Urothelium cell line (cell line): ENCODE measurements at regions not wholly inside any gene's neighbourhood (a gene's known extent, or its start where the extent isn't known, plus 50 kb on each side); places are given as distances from the start of the nearest gene placed in this dataset.
"Not testable (repeated sequence)": the region's sequence is repeated elsewhere in the genome, so short reads cannot be mapped to it uniquely, and the experiment has no call there.

Experiments used
- DNase-seq: peaks from one replicate; pipeline ENCODE4 v3.0.0; 2011; ENCODE audit warnings: low spot score, mixed read lengths
- FAIRE-seq: peaks from 2 replicates; lab custom pipeline; 2011; peaks lifted over from hg19 to GRCh38; lab: Jason Lieb, UNC

- no peak for FAIRE-seq
- no peak for DNase-seq
These were observed 203.5 kb upstream of the RPL34 start for GRCh38 chr4:108416831-108417230.

GRCh38 chr4:108415389-108415788 lies 205.0 kb upstream of the RPL34 start:
- DNase-seq (no peak), FAIRE-seq (no peak)

- no peak for FAIRE-seq
- no peak for DNase-seq
These were observed 208.5 kb upstream of the RPL34 start for GRCh38 chr4:108411836-108412235.

GRCh38 chr4:108409691-108410090 lies 210.7 kb upstream of the RPL34 start:
- FAIRE-seq, DNase-seq: not testable (repeated sequence)

- no peak for DNase-seq
- no peak for FAIRE-seq
These were observed 214.8 kb upstream of the RPL34 start for GRCh38 chr4:108405586-108405985.

GRCh38 chr4:108400309-108400708 lies 220.1 kb upstream of the RPL34 start:
- FAIRE-seq (no peak), DNase-seq (no peak)

GRCh38 chr4:108399610-108400265 lies 220.6 kb upstream of the RPL34 start:
- DNase-seq (no peak), FAIRE-seq (no peak)

- no peak for FAIRE-seq
- no peak for DNase-seq
These were observed 221.5 kb upstream of the RPL34 start for GRCh38 chr4:108398836-108399235.

GRCh38 chr4:108398316-108398715 lies 222.1 kb upstream of the RPL34 start:
- DNase-seq (peak; percentile 80), FAIRE-seq (peak; percentile 56)

- DNase-seq, result no peak
- FAIRE-seq, result no peak
These were observed 222.5 kb upstream of the RPL34 start for GRCh38 chr4:108397850-108398249.

- FAIRE-seq (peak; percentile 94), DNase-seq (no peak)
These were observed 223.4 kb upstream of the RPL34 start for GRCh38 chr4:108396900-108397497.

GRCh38 chr4:108395786-108396185 lies 224.6 kb upstream of the RPL34 start:
- FAIRE-seq, result no peak
- no peak for DNase-seq

GRCh38 chr4:108393890-108394472 lies 225.2 kb upstream of the LEF1 start:
- no peak for DNase-seq
- FAIRE-seq, result peak; percentile 17

GRCh38 chr4:108391701-108392455 lies 223.1 kb upstream of the LEF1 start:
- FAIRE-seq, result no peak
- DNase-seq, result no peak

GRCh38 chr4:108385076-108385475 lies 216.3 kb upstream of the LEF1 start:
- FAIRE-seq, result peak; percentile 77

GRCh38 chr4:108384544-108384943 lies 215.8 kb upstream of the LEF1 start:
- FAIRE-seq (no peak), DNase-seq (no peak)

More at GRCh38 chr4:108385076-108385475, 216.3 kb upstream of the LEF1 start:
- no peak for DNase-seq

GRCh38 chr4:108383157-108383556 lies 214.4 kb upstream of the LEF1 start:
- FAIRE-seq (no peak), DNase-seq (no peak)

GRCh38 chr4:108382751-108383150 lies 214.0 kb upstream of the LEF1 start:
- FAIRE-seq, result no peak
- DNase-seq, result no peak

GRCh38 chr4:108378164-108378563 lies 209.4 kb upstream of the LEF1 start:
- DNase-seq, result no peak
- no peak for FAIRE-seq

GRCh38 chr4:108377021-108377420 lies 208.3 kb upstream of the LEF1 start:
- no peak for DNase-seq
- FAIRE-seq, result no peak

GRCh38 chr4:108375434-108375833 lies 206.7 kb upstream of the LEF1 start:
- FAIRE-seq (no peak), DNase-seq (no peak)

GRCh38 chr4:108372681-108373080 lies 203.9 kb upstream of the LEF1 start:
- no peak for FAIRE-seq
- no peak for DNase-seq
